SIG-M5 treated with dmso at 0.1 percent for 504 hours (cell line): ENCODE measurements at regions not wholly inside any gene's neighbourhood (a gene's known extent, or its start where the extent isn't known, plus 50 kb on each side); places are given as distances from the start of the nearest gene placed in this dataset.

ENCODE experiments used
- DNase-seq: peaks from one replicate; lab custom pipeline; 2025; ENCODE audit not compliant: unreplicated experiment; lab: John Stamatoyannopoulos, UW

- no peak for DNase-seq
Observed at GRCh38 chrX:10893366-10893765, 217.8 kb upstream of the HCCS start.

GRCh38 chrX:10893976-10894375, 217.2 kb upstream of the HCCS start:
- DNase-seq, result no peak

GRCh38 chrX:10897768-10898167, 213.4 kb upstream of the HCCS start:
- DNase-seq, result no peak

GRCh38 chrX:10900585-10901289, 210.4 kb upstream of the HCCS start:
- no peak for DNase-seq

DNA sequence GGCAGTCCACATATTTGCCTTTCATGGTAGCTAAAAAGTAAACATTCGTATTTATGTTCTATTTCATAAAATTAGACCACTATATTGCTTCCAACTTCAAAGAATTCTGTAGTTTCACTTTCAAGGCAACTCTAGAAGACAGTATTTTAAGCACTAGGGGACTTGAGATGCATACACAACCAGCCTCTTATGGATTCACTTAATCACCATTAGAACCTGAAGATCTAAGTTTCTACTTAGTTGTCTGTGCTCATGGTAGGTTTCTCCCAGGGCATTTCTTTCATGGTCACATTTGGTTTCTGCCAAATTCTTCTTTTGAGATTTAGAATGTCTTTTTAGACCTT, 209.9 kb upstream of the HCCS start:
- DNase-seq, result no peak

DNA sequence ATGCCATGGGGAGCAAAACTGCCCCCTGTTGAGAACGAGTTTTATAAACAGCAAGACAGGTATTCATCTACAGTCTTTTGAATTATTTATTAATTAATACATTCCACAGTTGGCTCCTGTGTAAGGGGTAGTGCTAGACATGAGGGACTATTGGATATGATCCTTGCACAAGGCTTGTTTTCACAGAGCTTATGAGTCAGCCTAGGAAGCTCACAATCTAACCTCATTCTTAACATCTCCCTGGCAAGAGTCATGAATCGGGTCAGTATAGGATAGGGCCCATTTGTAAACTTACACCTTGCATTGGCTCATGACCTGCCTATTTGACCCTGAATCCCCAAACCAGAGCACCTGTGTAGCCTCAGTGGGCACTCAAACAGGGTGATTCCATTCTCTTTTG, 209.1 kb upstream of the HCCS start:
- DNase-seq, result no peak

- DNase-seq, result no peak
Observed at GRCh38 chrX:10903523-10903922, 207.6 kb upstream of the HCCS start.

DNA sequence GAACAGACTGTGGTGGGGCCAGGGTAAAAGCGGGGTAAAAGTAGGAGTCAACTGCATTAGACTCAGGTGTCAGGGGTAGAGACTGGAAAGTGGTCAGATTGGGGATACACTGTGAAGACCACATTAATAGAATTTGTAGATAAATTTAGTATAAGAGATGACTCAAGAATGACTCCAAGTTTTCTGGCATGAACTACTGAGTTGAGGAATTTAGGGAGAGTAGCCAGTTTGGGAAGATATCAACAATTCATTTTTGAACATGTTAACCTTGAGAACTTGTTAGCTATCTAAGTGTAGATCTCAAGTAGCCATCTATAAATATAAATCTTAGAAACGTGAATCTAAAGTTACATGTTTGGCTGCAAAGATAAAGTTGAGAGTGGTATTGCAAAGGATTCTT, 206.9 kb upstream of the HCCS start:
- DNase-seq, result no peak

- no peak for DNase-seq
Observed at GRCh38 chrX:10906866-10907265, 204.3 kb upstream of the HCCS start.

- DNase-seq, result no peak
Observed at GRCh38 chrX:10922159-10922558, 189.0 kb upstream of the HCCS start.

- DNase-seq, result no peak
Observed at GRCh38 chrX:10922835-10923234, 188.3 kb upstream of the HCCS start.

DNA sequence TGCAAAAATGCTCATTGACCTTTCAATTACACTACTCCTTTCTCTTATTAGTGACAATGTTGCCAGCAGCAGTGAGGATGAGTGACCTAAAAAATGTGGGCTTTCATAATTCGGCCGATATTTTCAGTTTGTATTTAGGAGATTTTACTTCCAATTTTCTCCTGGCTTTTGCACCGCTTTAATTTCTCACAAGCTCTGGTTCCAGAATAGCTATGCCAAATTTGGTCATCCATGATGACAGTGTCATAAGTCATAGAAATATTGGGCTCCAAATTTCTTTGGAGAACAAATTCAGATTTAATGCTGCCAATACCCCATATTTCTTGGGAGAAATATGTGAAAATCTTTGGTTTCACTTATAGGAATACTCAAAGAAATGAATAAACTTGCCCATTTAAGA, 187.7 kb upstream of the HCCS start:
- no peak for DNase-seq

GRCh38 chrX:10926404-10926803, 184.7 kb upstream of the HCCS start:
- DNase-seq, result no peak

DNA sequence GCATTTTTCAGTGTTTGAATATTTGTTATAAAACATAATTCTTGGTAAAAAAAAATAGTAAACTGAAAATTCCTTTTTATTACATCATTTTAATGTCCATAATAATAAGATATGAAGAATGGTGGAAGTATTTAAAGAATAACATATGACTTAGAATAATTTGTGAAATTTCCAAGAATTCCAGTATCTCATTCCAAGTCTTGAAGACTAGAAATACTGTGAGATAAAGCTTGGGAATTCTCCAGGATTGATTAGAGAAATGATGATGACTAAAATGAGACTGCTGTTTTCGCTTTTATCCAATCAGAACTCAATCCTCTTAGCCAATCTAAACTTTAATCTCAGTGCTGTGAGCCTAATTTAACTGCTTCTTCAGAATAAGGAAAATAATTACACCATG, 184.2 kb upstream of the HCCS start:
- DNase-seq, result no peak

GRCh38 chrX:10929747-10930146, 181.4 kb upstream of the HCCS start:
- no peak for DNase-seq

- DNase-seq, result no peak
Observed at GRCh38 chrX:10930151-10930550, 181.0 kb upstream of the HCCS start.

DNA sequence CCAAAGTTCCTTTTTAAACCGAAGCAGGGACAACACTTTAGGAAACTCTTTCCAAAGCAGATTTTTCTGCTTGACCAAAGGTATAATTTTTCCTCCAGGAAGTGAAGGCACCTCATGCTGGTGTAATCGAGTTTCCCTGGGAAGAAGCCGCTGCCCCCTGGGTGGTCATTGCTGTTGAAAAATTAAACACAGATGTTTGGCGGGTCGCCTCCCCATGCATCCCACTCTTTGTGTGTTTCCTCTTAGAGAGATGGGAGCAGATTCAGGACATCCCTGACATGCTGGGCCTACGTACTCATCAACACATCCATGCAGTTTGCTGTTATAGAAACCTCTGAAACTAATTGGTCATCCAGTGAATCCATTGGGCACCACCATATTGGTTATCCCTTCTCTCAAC, 179.2 kb upstream of the HCCS start:
- no peak for DNase-seq

- DNase-seq, result no peak
Observed at GRCh38 chrX:10932842-10933440, 178.2 kb upstream of the HCCS start.

DNA sequence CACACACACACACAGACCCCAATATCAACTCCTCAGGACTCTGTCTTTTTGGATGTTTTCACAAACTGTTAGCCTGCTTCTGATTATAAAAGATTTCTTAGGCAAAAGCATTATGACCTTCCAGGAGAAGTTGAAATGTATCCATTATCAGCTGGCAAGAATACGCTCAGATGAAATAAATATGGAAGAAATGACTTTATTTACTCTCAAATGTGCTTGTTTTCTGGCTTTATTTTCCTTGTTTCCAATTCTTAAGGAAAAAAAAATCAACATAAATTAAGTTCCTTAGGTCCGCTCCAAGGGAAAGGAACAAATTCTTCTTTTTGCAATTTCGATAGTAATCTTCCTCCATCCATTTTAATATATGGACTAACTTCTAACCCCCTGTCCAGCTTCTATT, 175.6 kb upstream of the HCCS start:
- no peak for DNase-seq

GRCh38 chrX:10936976-10937375, 174.2 kb upstream of the HCCS start:
- DNase-seq, result no peak

GRCh38 chrX:10938365-10938923, 172.7 kb upstream of the HCCS start:
- no peak for DNase-seq

DNA sequence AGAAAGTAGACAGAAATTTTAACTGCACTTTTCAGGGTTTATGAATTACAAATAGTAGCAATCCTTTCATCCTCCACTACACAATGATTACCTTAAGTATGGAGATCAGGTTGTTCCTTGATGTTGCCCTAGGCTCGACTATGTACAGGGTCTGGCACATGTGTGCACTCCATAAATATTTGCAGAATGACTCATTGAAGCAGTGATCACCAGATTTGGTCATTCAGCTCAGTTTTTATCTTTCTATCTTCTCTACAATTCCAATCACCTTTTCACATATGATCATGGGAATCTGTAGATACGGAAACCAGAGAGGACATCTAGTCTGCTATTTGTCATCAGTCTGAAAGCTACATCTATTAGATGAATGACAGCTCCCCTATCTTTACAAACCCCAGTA, 171.7 kb upstream of the HCCS start:
- DNase-seq, result no peak
